ENCODE measurements at regions not wholly inside any gene's neighbourhood (a gene's known extent, or its start where the extent isn't known, plus 50 kb on each side); places are given as distances from the start of the nearest gene placed in this dataset.

GRCh38 chr2:234806818-234807217 is 145.0 kb upstream of the SH3BP4 start:
- H3K27ac Mint-ChIP-seq (ENCODE audit: unreplicated experiment): no peak overlapping the region
- intact Hi-C loops (cut with micrococcal nuclease; ENCODE audit: unreplicated experiment): no loop called here
- no TSS peak for BruUV-seq (replicated peaks)
- Histone ChIP-seq H3K4me3 (ENCODE audit: low read depth, low read length) (no peak overlapping the region), H3K27me3 (replicated peaks; ENCODE audit: control insufficient read depth, insufficient read depth, low read length) (no peaks in the 10 kb centered on the region), H3K4me1 (no peaks in the 10 kb centered on the region), H3K9me3 (no peaks in the 10 kb centered on the region), H3K36me3 (ENCODE audit: control insufficient read depth, insufficient read depth, low read length) (no peaks in the 10 kb centered on the region)
- POLR2A ChIA-PET: no interaction called here
- H3K27me3 Mint-ChIP-seq (ENCODE audit: insufficient read depth, unreplicated experiment): peaks cover 2% of the 10 kb centered on the region
- no peak for TF ChIP-seq CTCF (IDR thresholded peaks at IDR 0.05; ENCODE audit: insufficient read depth in 1 of 2, low read depth in 1 of 2, low read length in 1 of 2, severe bottlenecking in 1 of 2, unreplicated experiment in 1 of 2)
- DNase-seq: no peak
- H3K36me3 Mint-ChIP-seq (ENCODE audit: insufficient read depth, unreplicated experiment): no peaks in the 10 kb centered on the region
- H3K9me3 Mint-ChIP-seq (ENCODE audit: unreplicated experiment): no peaks in the 10 kb centered on the region
- H3K4me1 Mint-ChIP-seq (ENCODE audit: low read depth, unreplicated experiment): no peaks in the 10 kb centered on the region
- CTCF ChIA-PET: no interaction called here
- H3K4me3 Mint-ChIP-seq (ENCODE audit: unreplicated experiment): no peak overlapping the region

- Histone ChIP-seq H3K9me3 (no peaks in the 10 kb centered on the region), H3K27me3 (replicated peaks; ENCODE audit: control insufficient read depth, insufficient read depth, low read length) (no peaks in the 10 kb centered on the region), H3K4me3 (ENCODE audit: low read depth, low read length) (no peak overlapping the region), H3K4me1 (no peaks in the 10 kb centered on the region), H3K36me3 (ENCODE audit: control insufficient read depth, insufficient read depth, low read length) (no peaks in the 10 kb centered on the region)
- no peak for TF ChIP-seq CTCF (IDR thresholded peaks at IDR 0.05; ENCODE audit: insufficient read depth in 1 of 2, low read depth in 1 of 2, low read length in 1 of 2, severe bottlenecking in 1 of 2, unreplicated experiment in 1 of 2)
- Mint-ChIP-seq H3K27ac (ENCODE audit: unreplicated experiment) (no peak overlapping the region), H3K36me3 (ENCODE audit: insufficient read depth, unreplicated experiment) (no peaks in the 10 kb centered on the region), H3K4me1 (ENCODE audit: low read depth, unreplicated experiment) (no peaks in the 10 kb centered on the region), H3K9me3 (ENCODE audit: unreplicated experiment) (no peaks in the 10 kb centered on the region), H3K4me3 (ENCODE audit: unreplicated experiment) (no peak overlapping the region), H3K27me3 (ENCODE audit: insufficient read depth, unreplicated experiment) (peaks cover 2% of the 10 kb centered on the region)
- no peak for DNase-seq
- ChIA-PET POLR2A (no interaction called here), CTCF (no interaction called here)
- BruUV-seq (replicated peaks): no TSS peak
- intact Hi-C loops (cut with micrococcal nuclease; ENCODE audit: unreplicated experiment): no loop called here
These were observed 146.0 kb upstream of the SH3BP4 start for GRCh38 chr2:234805836-234806235.

- no peak for TF ChIP-seq CTCF (IDR thresholded peaks at IDR 0.05; ENCODE audit: insufficient read depth in 1 of 2, low read depth in 1 of 2, low read length in 1 of 2, severe bottlenecking in 1 of 2, unreplicated experiment in 1 of 2)
- POLR2A ChIA-PET: no interaction called here
- Histone ChIP-seq H3K9me3 (no peaks in the 10 kb centered on the region), H3K27me3 (replicated peaks; ENCODE audit: control insufficient read depth, insufficient read depth, low read length) (no peaks in the 10 kb centered on the region), H3K36me3 (ENCODE audit: control insufficient read depth, insufficient read depth, low read length) (no peaks in the 10 kb centered on the region), H3K4me3 (ENCODE audit: low read depth, low read length) (no peak overlapping the region), H3K4me1 (no peaks in the 10 kb centered on the region)
- Mint-ChIP-seq H3K36me3 (ENCODE audit: insufficient read depth, unreplicated experiment) (no peaks in the 10 kb centered on the region), H3K4me3 (ENCODE audit: unreplicated experiment) (no peak overlapping the region), H3K27ac (ENCODE audit: unreplicated experiment) (no peak overlapping the region), H3K4me1 (ENCODE audit: low read depth, unreplicated experiment) (no peaks in the 10 kb centered on the region), H3K9me3 (ENCODE audit: unreplicated experiment) (no peaks in the 10 kb centered on the region), H3K27me3 (ENCODE audit: insufficient read depth, unreplicated experiment) (peaks cover 2% of the 10 kb centered on the region)
- intact Hi-C loops (cut with micrococcal nuclease; ENCODE audit: unreplicated experiment): no loop called here
- DNase-seq: no peak
- BruUV-seq (replicated peaks): no TSS peak
- CTCF ChIA-PET: no interaction called here
These were observed 147.1 kb upstream of the SH3BP4 start for GRCh38 chr2:234804704-234805103.
